Calu3 (cell line): ENCODE measurements at regions not wholly inside any gene's neighbourhood (a gene's known extent, or its start where the extent isn't known, plus 50 kb on each side); places are given as distances from the start of the nearest gene placed in this dataset.

Experiments
- BruUV-seq: library from RNA; stranded (reverse); fragments of 400-500 nt; replicated peaks from 2 replicates; lab custom pipeline; 2021; lab: Mats Ljungman, UMichigan
- CTCF ChIA-PET: fragments of 300-600 bp; sonication (Branson Sonifier 250); formaldehyde crosslinking; loops from one replicate; lab custom pipeline; 2022; ENCODE audit warnings: antibody characterized with exemption; lab: Charles Lee
- DNase-seq: peaks from one replicate; pipeline ENCODE4 v3.0.0; 2022
- H3K27ac Mint-ChIP-seq: one replicate; pipeline ENCODE4 v1.8.0; 2022; ENCODE audit warnings: mixed read lengths; ENCODE audit not compliant: unreplicated experiment
- H3K27me3 Mint-ChIP-seq: one replicate; pipeline ENCODE4 v1.8.0; 2022; ENCODE audit warnings: mixed read lengths; ENCODE audit not compliant: unreplicated experiment
- H3K36me3 Mint-ChIP-seq: one replicate; pipeline ENCODE4 v1.8.0; 2022; ENCODE audit warnings: mild to moderate bottlenecking, moderate library complexity, mixed read lengths; ENCODE audit not compliant: insufficient read depth, unreplicated experiment
- H3K4me1 Mint-ChIP-seq: one replicate; pipeline ENCODE4 v1.8.0; 2022; ENCODE audit warnings: mild to moderate bottlenecking, low read depth, mixed read lengths; ENCODE audit not compliant: unreplicated experiment
- H3K4me3 Mint-ChIP-seq: one replicate; pipeline ENCODE4 v1.8.0; 2022; ENCODE audit warnings: mild to moderate bottlenecking, low read depth, moderate library complexity, mixed read lengths; ENCODE audit not compliant: unreplicated experiment
- H3K9me3 Mint-ChIP-seq: one replicate; pipeline ENCODE4 v1.8.0; 2022; ENCODE audit warnings: low read depth, mixed read lengths; ENCODE audit not compliant: unreplicated experiment
- CTCF ChIP-seq: fragments of 200-600 bp; IDR thresholded peaks from one replicate; pipeline ENCODE4 v1.8.0; 2022; ENCODE audit warnings: antibody characterized with exemption; ENCODE audit not compliant: unreplicated experiment
- intact Hi-C: fragments of 100-400 bp; cut with micrococcal nuclease; formaldehyde crosslinking; loops from one replicate; pipeline ENCODE4 v1.10.0; 2022; ENCODE audit not compliant: unreplicated experiment

DNA sequence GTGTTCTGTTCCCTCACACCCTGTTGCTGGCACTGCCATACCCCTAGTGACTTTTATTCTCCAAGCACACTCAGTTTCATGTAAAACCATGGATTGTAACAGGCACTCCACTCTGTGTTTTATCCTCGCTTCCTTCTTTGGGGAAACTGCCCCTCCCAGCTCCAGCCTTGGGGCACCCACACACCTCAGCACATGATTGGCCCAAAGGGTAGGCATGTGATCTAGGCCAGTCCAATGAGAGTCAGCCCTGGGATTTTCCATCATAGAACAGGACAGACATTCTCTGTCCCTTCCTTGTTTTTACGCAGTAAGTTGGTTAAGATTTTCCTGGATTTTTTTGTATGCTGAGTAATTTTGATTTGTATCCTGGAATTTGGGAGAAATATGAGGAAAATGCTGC is 115.4 kb downstream of the C16orf95 start:
- BruUV-seq: no TSS peak
- Mint-ChIP-seq H3K36me3 (no peaks in the 10 kb centered on the region), H3K27ac (no peak overlapping the region), H3K4me1 (peaks cover 11% of the 10 kb centered on the region), H3K9me3 (no peaks in the 10 kb centered on the region), H3K27me3 (peaks cover 92% of the 10 kb centered on the region), H3K4me3 (no peak overlapping the region)
- DNase-seq: no peak
- TF ChIP-seq CTCF: no peak
- intact Hi-C loops: no loop called here
- CTCF ChIA-PET: interaction anchor here (3.2 kb wide), 1 partner anchor 76 kb away, joined by 27 read pairs; no protein-coding TSS in a partner anchor

GRCh38 chr16:87202346-87202745 is 114.8 kb downstream of the C16orf95 start:
- intact Hi-C loops: no loop called here
- CTCF ChIA-PET: interaction anchor here (1.2 to 3.2 kb wide), 4 partner anchors 76 to 125 kb away, joined by 5 to 27 read pairs (median 7); no protein-coding TSS in a partner anchor
- H3K27me3 Mint-ChIP-seq: peaks cover 92% of the 10 kb centered on the region
- peaks cover 11% of the 10 kb centered on the region for H3K4me1 Mint-ChIP-seq
- no peaks in the 10 kb centered on the region for H3K36me3 Mint-ChIP-seq
- H3K9me3 Mint-ChIP-seq: no peaks in the 10 kb centered on the region
- H3K27ac Mint-ChIP-seq: no peak overlapping the region
- no peak for DNase-seq
- H3K4me3 Mint-ChIP-seq: no peak overlapping the region
- TF ChIP-seq CTCF: no peak
- BruUV-seq: no TSS peak

GRCh38 chr16:87203060-87203656 is 114.0 kb downstream of the C16orf95 start:
- peak; percentile 92 for TF ChIP-seq CTCF
- DNase-seq: peak; percentile 88
- Mint-ChIP-seq H3K27me3 (peaks cover 92% of the 10 kb centered on the region), H3K4me1 (peaks cover 11% of the 10 kb centered on the region), H3K9me3 (no peaks in the 10 kb centered on the region), H3K36me3 (no peaks in the 10 kb centered on the region), H3K4me3 (no peak overlapping the region), H3K27ac (no peak overlapping the region)
- CTCF ChIA-PET: interaction anchor here (0.7 to 3.2 kb wide), 7 partner anchors 18 to 264 kb away, joined by 3 to 27 read pairs (median 6); no protein-coding TSS in a partner anchor
- intact Hi-C loops: loop anchor here (1.0 kb wide), 1 partner anchor 75 kb away; no protein-coding TSS in a partner anchor
- no TSS peak for BruUV-seq

DNA sequence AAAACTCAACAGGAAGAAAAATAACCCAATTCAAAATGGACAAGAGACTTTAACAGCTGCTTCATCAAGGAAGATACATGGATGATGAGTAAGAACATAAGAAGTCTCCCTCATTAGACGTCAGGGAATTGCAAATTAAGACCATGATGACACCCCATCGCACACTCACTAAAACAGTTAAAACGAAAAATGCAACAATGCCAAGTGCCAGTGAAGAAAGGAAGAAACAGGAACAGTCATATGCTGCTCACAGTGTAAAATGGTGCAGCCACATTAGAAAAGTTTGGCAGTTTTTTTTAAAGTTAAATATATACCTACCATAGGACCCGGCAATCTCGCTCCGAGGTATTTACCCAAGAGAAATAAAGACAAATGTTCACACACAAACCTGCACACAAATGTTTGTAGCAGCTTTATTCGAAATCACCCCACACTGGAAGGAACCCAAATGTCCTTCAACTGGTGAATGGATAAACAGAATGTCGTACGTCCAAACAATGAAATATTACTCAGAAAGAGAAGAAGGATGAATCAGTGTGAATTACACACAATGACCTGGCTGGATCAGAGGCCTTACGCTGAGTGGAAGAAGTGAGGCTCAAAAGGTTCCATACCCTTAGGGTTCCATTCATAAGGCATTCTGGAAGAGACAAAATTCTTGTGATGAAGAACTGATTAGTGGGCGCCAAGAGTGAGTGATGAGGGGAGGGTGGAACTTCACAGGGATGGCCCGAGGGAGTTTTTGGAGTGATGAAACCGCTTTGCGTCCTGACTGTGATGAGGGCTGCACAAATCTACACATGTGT is 110.3 kb downstream of the C16orf95 start:
- no peak overlapping the region for H3K27ac Mint-ChIP-seq
- CTCF ChIA-PET: no interaction called here
- H3K4me1 Mint-ChIP-seq: peaks cover 6% of the 10 kb centered on the region
- peaks cover 57% of the 10 kb centered on the region for H3K27me3 Mint-ChIP-seq
- H3K4me3 Mint-ChIP-seq: no peak overlapping the region
- no peaks in the 10 kb centered on the region for H3K36me3 Mint-ChIP-seq
- intact Hi-C loops: no loop called here
- no peaks in the 10 kb centered on the region for H3K9me3 Mint-ChIP-seq
- no peak for DNase-seq
- no peak for TF ChIP-seq CTCF
- no TSS peak for BruUV-seq
